Glomerular visceral epithelial cell (primary cell): ENCODE measurements at regions not wholly inside any gene's neighbourhood (a gene's known extent, or its start where the extent isn't known, plus 50 kb on each side); places are given as distances from the start of the nearest gene placed in this dataset.
A peak's percentile ranks its signal among the peaks of the same experiment; 100 is the strongest.
"Not testable (repeated sequence)": the region's sequence is repeated elsewhere in the genome, so short reads cannot be mapped to it uniquely, and the experiment has no call there.

Experiments used
- DNase-seq: peaks from one replicate; pipeline ENCODE4 v3.0.0-alpha.2; 2016; ENCODE audit errors: extremely low spot score

DNA sequence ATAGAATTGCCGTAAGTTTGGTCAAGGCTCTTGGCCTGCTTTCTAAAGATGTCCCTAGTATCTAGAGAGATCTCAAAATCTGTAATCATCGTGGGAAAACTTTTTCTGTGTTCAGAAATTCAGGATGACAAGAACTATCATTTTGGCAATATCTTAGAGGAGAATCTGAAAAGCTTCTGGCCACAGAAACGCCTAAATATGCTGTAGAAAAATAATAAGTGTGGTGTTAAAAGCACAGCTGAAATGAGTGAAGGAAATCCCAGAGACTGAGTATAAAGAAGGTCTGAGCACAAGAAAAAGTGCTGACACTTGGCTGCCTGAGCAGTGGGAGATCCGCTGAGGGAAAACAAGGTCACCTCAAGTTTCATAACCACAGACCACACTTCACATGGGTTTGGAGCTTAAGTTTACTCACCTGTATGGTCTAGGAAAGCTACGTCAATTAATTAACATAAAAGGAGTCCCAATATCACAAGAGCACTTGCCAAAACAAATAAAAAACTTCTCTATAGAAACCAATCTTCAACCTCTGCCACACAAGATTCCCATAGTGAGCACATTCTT is 235.2 kb upstream of the IRF2BP2 start:
- no peak for DNase-seq

DNA sequence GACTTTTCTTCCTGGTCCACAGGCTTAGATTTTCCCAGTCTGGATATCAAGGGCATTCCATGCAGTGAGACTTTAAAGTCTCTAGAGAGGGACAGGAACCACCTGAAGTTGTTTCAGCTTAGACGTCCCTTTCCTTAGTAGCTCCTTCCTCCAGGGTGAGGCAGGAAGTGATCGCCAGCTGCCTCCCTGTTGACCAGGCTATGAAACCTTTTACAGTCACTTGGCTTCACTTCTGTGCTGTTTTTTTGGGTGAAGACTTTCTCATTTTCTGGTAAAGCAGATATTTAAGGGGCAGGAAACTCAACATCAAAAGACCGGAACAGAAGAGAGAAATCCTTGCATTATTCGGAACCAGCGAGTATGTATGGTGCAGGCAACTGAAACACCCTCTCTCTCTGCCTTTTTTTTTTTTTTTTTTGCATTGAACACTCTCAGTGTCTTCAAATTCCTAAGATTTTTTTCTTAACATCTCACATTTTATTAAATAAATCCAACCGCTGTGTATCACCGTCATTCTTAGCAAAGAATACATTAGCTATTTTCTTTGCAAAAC is 234.6 kb upstream of the IRF2BP2 start:
- DNase-seq, result no peak

DNA sequence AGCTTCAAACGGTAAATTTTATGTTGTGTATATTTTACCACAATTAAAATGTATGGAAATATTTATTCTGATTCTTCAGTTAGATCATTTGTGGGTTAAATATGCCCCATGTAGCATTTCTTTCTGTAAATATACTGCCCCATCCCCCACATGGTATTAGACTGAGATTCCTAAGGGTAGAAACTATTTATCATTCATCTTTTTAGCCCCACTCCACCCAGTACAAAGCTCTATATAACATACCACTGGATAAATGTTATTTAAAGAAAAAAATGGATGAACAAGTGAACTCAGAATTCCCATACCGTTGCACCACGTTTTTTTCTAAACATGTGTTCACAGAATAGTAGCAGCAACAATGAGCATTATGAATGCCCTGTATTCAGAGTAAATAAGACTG is 234.0 kb upstream of the IRF2BP2 start:
- DNase-seq, result no peak

DNA sequence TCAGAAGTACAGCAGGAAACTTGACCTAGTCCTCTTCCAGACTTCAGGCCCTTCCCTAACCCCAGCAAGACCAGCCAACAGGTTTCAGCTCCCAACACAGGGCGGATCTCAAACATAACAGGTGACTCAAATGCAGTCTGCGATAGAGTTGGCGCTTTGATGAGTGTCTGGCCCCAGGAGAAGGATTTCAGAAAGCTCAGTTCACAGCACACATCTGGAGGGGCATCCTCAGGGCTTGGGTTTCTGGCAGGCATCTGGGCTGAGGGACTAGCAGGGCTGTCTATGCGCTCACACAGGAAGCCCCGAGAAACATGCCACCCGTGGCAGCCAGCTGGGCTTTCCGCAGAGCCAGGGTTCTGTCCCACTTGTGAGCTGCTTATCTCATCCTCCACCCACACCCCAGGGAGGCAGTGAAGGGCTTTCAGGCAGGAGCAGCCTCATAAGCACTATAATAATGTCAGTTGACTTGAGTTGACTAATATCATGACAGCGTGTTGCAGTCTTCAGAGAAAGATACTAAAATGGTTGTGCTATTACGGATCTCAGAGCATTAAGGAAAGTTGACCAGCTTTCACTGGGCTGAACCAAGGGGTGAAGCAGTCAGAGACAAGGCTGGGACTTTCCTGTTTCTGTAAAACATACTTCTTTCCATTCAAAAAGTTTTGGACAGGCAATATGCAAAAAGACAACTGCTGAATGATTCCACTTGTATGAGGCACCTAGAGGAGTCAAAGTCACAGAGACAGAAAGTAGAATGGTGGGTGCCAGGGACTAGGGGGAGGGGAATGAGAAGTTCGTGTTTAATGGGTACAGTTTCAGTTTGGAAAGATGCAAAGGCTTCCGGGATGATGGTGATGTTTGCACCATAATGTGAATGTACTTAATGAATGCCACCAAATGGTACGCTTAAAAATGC is 233.0 kb upstream of the IRF2BP2 start:
- no peak for DNase-seq

DNA sequence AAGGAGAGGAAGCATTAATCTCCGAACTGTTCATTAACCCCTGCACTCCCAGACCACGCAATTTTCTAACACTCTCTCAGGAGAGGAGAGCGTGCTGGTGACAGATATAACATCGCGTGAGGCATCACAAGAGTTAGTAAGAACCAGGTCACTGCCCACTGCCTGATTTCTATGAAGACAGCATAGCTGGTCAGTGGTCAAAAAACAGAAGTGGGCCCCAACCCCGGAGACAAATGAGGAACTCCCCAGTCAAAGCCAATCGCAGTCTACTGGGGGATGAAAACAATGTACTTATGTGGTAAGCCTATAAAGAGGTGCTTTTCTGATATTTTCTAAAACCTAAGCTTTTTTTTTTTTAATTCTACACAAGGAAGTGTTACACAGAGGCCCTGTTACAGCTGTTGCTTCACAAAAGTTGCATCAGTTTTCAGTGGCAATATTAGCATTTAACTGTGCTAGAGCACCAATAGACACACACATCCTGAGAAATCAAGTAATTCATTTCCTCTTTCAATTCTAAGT is 231.8 kb upstream of the IRF2BP2 start:
- DNase-seq, result no peak

DNA sequence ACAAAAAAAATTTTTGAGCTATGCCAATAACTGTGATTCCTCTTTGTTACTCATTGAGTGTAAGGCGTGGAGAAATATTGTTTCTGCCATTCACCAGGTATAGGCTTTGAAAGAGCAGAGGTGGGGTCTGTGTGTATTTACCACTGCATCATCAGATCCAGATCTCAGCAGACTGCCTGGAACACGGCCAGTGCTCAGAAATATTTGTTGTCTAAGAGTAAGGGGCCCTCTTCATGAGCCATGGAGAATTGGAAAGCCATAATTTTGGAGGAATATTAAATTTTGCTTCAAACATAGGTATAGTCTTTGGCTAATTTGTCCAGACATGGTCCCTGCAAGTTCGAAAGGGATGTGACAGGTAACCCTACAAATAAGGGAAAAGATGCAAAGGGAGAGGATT is 231.3 kb upstream of the IRF2BP2 start:
- no peak for DNase-seq

DNA sequence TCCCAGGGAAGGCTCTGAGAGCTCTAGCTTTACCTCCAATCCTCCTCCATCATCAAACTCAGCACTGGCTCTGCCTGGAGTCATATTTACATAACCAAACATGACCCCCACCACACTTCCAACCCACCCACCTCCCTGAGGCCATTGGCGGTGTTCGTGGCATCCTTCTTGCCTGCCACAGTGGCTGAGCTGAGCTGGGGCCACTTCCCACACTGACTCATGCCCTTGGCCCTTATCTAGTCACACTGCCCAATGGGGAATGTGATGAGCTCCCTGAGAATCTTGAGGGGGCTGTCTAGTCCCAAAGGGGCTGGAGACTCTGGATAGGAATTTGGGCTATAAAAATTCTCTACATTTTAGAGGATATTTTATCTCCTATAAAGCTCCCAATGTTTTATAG is 230.9 kb upstream of the IRF2BP2 start:
- DNase-seq, result peak; percentile 26

DNA sequence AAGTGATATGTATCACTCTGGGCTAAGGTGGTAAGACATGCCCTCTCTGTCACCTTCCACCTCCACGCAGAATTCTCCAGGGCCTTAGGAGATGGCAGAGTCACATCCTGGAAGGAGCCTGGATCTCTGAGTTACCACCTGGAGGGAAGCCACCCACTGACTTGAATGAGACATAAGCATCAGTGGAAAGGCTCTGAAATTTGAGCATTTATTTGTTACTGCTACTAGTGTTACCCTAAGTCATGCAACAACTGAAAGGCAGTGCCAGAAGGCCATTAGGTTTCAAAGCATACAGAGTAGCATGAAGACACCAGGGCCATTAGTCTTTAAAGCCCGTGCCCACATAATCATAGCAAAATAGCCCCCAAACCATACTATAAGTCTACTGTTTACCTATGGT is 230.3 kb upstream of the IRF2BP2 start:
- DNase-seq, result no peak

DNA sequence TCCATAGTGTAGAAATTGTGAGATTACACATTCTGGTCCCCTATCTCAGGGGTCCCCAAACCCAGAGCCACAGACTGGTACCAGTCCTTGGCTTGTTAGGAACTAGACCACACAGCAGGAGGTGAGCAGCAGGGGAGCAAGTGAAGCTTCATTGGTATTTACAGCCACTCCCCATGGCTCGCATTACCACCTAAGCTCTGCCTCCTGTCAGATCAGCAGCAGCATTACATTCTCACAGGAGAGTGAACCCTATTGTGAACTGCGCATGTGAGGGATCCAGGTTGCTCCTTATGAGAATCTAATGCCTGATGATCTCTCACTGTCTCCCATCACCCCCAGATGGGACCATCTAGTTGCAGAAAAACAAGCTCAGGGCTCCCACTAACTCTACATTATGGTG is 229.7 kb upstream of the IRF2BP2 start:
- no peak for DNase-seq

DNA sequence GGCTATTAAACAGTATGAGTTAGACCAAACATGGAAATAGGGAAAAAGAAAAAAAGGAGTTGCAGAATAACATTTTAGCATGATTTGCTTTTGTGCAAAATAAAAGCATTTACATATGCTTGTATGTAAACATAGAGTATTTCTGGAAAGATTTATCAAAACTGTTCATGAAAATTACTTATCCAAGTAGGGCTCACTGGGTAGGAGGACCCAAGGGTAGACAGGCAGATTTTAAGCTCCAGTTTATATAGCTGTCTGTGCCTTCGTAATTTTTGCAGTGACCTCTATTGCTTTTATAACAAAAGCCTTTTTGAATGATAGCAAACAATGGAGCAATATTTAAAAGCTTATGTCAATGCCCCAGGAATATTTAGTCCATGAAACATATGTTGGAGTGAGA is 228.8 kb upstream of the IRF2BP2 start:
- no peak for DNase-seq

DNA sequence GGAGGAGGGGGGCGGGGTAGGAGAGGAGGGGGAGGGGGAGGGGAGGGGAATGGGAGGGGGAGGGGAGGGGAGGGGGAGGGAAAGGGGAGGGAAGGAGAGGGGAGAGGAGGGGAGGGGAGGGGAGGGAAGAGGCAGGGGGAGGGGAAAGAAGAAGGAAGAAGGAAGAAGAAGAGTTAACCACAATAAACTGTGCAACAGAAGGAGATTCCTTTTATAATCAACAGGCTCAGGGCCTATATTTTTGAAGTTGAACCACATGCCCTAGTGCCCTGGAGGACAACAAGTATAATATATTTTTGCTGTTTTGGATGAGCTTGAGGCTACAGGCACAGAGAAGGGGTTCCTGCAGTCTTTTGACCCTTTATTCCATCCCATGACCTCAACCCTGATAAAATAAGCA is 228.2 kb upstream of the IRF2BP2 start:
- no peak for DNase-seq

DNA sequence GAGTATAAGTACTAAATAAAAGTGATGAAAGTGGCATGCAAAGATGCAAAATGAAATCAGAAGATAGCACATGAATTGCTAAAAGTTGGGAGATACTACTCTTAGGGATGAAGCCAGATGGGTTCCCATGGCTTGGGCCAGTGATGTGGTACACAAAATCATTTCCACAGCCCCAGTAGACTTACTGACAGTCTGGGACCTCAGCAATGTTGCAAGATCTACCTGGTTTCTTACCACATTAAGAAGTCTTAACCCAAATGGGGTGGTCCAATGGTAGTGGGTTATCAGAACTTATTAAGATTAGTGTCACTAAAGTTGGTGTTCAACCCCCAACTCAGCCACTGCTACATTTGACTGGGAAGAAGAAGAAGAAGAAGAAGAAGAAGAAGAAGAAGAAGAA is 227.7 kb upstream of the IRF2BP2 start:
- no peak for DNase-seq

DNA sequence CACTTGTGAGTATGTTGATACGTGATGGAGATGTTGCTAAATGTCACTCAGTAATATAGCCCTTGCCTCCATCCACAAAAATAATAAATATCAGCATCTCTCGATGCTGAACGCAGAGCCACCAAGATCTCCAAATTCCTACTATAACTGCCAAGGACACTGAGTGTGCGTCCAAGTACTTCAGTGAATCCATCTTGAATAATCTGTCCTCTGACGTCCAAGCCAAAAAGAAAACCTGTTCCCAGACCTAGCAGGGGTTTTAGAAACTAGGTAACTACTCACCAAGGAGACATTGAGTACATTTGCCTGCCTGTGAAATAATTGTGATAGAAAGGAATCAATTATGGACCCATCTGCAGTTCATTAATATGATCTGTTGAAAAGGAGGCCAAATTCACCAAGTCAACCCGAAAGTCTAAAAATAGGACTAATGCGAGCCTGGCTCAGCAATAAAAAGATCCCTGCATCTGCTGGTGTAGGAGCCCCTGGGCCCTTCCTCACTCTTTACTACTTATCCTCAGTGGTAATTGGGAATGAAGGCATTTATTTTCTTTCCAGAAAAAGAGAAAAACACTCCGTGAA is 226.9 kb upstream of the IRF2BP2 start:
- no peak for DNase-seq

DNA sequence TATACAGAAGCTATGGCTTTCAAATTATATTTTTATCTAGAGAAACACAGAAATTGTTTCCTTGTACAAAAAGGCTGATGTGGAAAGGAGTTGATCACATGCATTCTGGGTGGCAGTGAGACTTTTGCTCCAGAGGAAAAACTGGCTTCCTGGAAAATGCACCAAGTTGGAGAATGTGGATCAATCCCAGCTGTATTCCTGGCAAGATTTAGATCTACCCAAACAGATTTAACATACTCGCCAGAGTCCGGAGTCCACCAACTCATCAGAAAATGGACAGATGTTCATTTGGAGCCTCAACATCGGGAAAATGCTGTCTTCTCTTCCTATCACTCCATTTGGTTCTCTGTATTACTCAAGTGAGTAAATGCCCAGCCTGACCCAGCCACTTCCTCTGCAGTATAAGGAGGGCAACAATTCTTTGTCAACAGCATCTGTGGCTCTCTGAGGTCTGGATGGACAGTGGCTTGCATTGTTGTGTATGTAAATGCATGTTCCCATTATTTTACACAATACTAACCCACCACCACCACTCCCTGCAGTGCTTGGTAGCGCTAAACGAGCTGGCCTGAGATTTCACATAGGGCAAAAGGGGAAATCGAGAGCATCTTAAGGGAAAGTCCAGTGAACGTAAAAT is 226.2 kb upstream of the IRF2BP2 start:
- DNase-seq, result no peak

DNA sequence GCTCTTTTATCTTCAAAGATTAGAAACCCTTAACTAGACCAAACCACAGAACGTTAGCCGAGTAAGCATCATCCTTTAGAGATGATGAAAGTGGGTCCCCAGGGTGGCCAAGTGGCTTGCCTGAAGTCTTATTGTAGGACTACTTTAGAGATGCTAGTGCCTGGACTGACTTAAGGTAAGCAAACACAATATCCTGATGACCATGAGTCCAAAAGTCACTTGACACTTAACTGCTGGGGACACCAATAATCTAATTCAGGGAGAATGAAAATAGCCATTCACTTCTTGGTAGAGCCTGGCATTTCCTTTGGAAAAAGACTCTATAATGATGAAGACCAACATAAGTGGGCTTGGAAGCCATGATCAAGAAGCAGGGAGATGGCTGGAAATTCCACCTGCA is 225.3 kb upstream of the IRF2BP2 start:
- no peak for DNase-seq

DNA sequence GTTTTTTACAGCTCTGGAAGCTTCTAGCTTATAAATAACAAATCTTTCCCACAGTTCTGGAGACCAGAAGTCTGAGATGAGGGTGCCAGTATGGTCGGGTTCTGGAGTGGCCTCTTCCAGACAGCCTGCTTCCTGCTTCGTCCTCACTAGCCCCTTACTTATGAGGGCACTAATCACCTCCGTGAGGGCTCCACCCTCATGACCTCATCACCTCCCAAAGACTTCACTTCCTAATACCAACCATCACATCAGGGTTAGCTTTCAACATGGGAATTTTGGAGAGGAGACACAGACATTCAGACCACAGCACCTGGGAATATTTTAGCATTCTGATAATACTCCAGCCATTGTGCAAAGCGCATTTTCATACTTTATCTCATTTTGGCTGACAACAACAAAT is 223.7 kb upstream of the IRF2BP2 start:
- DNase-seq, result no peak

DNA sequence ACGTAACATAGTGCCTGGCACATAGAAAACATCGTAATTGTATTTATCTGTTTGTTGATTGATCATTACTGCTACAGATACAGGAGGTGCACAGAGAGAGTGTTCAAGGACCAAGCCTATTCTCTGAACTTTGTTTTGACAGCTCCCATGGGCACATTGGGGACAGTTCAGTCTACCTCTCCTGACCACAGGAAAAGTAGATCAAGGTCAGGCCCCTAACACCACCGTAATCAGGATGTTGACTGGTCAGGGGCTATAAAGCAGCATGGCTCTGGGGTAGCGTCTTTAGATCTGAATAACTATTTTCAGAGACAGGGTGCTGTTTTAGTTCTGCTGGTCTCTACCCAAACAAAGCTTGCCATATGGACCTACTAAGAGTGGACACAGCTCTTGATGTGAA is 223.1 kb upstream of the IRF2BP2 start:
- no peak for DNase-seq

DNA sequence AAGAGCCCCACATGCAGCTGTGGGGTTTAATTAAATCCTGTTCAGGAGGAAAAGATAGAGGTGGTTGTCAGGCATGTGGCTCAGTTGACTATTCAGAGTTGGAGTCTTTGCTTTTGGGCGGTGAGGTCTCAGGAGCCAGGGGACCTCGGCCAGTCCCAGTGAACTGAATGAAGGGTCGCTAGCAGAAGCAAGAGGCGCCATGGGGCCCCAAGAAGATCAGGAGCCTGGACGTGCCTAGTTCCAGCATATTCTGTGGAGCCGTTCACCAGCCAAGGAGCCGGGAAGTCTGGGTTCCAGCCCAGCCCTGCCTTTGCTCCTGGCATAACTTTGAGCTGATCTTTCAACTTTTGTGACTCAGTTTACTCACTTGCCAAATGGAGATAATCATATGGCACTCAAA is 217.7 kb upstream of the IRF2BP2 start:
- no peak for DNase-seq

DNA sequence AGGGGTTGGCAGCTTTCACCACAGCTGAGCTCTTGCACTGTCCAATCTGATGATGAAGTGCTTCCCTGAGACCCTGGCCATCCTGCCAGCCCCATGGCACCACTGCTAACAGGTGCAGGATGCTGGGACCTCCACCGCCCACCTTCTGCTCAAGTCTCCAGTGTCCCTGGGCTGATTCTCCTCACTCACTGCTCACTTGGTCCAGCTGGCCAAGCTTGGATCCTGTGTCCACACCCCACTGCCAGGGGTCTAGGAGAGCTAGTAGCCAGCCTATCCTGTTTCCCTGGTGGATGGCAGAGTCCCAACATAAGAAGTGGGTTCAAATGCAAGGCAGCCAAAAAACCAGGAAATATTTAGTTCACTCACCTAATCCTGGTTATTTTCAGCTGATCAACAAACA is 217.2 kb upstream of the IRF2BP2 start:
- no peak for DNase-seq

DNA sequence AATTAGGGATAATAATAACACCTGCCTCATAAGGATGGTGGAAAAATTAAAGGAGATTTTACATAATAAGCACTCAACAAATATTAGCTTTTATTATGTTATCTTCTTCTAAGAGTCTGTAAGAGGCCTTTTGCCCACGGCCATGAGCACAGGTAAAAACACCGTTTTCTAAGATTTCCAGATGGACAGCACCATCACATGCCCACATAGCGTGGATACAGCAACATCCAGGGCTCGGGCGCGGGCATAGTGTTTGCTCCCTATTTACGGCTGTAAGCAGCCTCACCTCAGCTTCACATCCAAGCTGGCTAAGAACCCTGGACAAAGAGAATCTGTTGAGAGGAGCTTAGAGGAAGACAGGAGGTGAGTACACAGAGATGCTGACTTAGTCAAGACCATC is 216.4 kb upstream of the IRF2BP2 start:
- no peak for DNase-seq

DNA sequence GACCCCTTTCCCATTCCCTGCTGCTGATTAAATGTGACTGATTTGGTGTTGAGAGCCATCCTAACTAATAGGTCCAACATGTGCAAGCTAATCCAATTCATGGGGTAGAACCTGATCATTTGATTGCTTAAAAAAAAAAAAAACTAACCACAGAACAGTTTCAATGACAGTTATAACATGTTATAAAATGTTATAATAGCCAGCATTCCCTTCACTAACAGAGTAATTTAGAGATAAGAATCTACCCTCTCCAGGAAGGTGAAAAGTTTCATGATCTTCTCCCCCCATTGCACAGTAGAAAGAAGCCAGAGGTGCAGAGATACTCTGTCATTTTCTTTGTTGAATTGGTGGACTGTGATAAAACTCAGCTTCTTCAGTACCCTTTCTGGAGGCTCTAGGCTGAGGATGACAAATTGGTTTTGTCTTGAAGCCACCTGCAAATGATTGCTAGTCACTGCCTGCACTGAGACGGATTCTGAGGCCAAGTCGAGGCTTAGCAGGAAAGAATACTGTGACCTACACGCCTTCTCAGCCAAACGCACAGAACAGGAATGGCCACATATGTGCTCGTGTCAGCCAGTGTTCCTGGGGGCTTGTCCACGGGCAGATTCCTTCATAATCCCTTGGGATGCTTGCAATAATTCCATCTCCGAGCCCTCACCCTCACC is 215.7 kb upstream of the IRF2BP2 start:
- DNase-seq, result no peak

DNA sequence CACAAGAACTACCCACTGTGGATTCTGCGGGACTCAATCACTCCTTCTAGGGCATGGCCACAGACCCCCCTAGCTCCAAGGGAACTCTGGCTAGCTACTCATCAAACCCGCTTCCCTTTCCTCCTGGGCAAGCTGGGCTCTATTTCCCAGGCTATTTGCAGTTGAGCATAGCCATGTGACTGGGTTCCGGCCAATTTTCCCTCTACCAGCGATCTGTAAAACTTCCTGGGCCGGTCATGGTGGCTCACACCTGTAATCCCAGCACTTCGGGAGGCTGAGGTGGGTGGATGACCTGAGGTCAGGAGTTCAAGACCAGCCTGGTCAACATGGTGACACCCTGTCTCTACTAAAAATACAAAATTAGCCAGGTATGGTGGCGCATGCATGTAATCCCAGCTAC is 214.9 kb upstream of the IRF2BP2 start:
- DNase-seq, result not testable (repeated sequence)
